ENCODE measurements at regions not wholly inside any gene's neighbourhood (a gene's known extent, or its start where the extent isn't known, plus 50 kb on each side); places are given as distances from the start of the nearest gene placed in this dataset.

GRCh38 chr1:94677087-94677486 lies 135.5 kb upstream of the F3 start:
- no peak overlapping the region for H2AK9ac ChIP-seq (replicated peaks; ENCODE audit: low read depth, low read length, poor library complexity)
- no peak for TF ChIP-seq USF2 (IDR thresholded peaks at IDR 0.05; ENCODE audit: low read depth, low read length)
- TF ChIP-seq ELK1 (IDR thresholded peaks at IDR 0.05; ENCODE audit: borderline replicate concordance, low read depth, low read length) = no peak
- peak; percentile 66; the same call in 1 of the 2 replicates for TF ChIP-seq MAFK (IDR thresholded peaks at IDR 0.05; ENCODE audit: low read depth, low read length)
- no peaks in the 10 kb centered on the region for H3K36me3 ChIP-seq (ENCODE audit: control insufficient read depth, insufficient read depth, low read length)
- H3K4me3 ChIP-seq (ENCODE audit: insufficient read depth, low read depth, low read length) = no peak overlapping the region
- peak overlapping the region; percentile 30; the same call in 1 of the 2 replicates for H3K14ac ChIP-seq (replicated peaks; ENCODE audit: low read depth, low read length)
- peaks cover 17% of the 10 kb centered on the region for H3K9me1 ChIP-seq (ENCODE audit: insufficient read depth, low read length)
- H4K91ac ChIP-seq (ENCODE audit: insufficient read depth, low read depth, low read length) = peak overlapping the region; percentile 98
- H4K20me1 ChIP-seq (ENCODE audit: insufficient read depth, low read length) = no peaks in the 10 kb centered on the region
- CTCF ChIA-PET = no interaction called here
- no peak overlapping the region for H3K4me2 ChIP-seq (ENCODE audit: low read depth, low read length)
- H3K27ac ChIP-seq (ENCODE audit: insufficient read depth, low read length) = no peak overlapping the region
- POLR2A ChIA-PET (ENCODE audit: unreplicated experiment) = no interaction called here
- peak overlapping the region; percentile 84; the same call in 2 of the 3 replicates for H2BK15ac ChIP-seq (ENCODE audit: low read depth, low read length)
- 0 out of 4 replicates have a peak, but pooled peaks cover 0 to 7% of the 10 kb centered on the region in 2 experiments for H3K79me1 ChIP-seq (ENCODE audit: low read depth in 1 of 2, low read length in 2 of 2)
- dilution Hi-C loops (cut with HindIII; ENCODE audit: low sequenced_read_pairs, unreplicated experiment) (no loop called here), intact Hi-C loops (cut with micrococcal nuclease) (loop anchor here (5.0 kb wide), 1 partner anchor 135 kb away; the partner anchor contains the start of gene F3), in situ Hi-C loops (cut with MboI; ENCODE audit: low sequenced_read_pairs) (no loop called here)
- peak overlapping the region; percentile 99 for H2BK120ac ChIP-seq (ENCODE audit: low read depth, low read length)
- H2BK20ac ChIP-seq (ENCODE audit: low read depth, low read length) = peak overlapping the region; percentile 72
- H3K9me3 ChIP-seq (ENCODE audit: control insufficient read depth, insufficient read depth, low read length) = no peaks in the 10 kb centered on the region
- peak overlapping the region; percentile 57; the same call in 1 of the 2 replicates for H3K18ac ChIP-seq (ENCODE audit: low read depth, low read length)
- H3K23ac ChIP-seq (ENCODE audit: low read depth, low read length) = no peak overlapping the region
- H2BK5ac ChIP-seq (ENCODE audit: low read depth, low read length, poor library complexity, severe bottlenecking) = peak overlapping the region; percentile 44
- H2AK5ac ChIP-seq (ENCODE audit: low read depth, low read length) = peak overlapping the region; percentile 93
- no peak overlapping the region for H2AFZ ChIP-seq (replicated peaks; ENCODE audit: low read length, poor library complexity)
- no peak overlapping the region for H3K56ac ChIP-seq (ENCODE audit: extremely low read depth, insufficient read depth, low read length)
- no CpG with 5 or more reads among the region's 5 CpGs for WGBS, 2 experiments (ENCODE audit: extremely low coverage in 2 of 2, insufficient read length in 1 of 2)
- H4K8ac ChIP-seq (ENCODE audit: low read depth in 2 of 2, low read length in 2 of 2) = peak overlapping the region in 1 of 2 experiments; percentile 38; a peak in 2 of 4 replicates
- peak overlapping the region; percentile 66; the same call in 1 of the 2 replicates for H4K5ac ChIP-seq (ENCODE audit: low read depth, low read length)
- no peak for DNase-seq
- peaks cover 10% of the 10 kb centered on the region for H3K4me1 ChIP-seq (ENCODE audit: control insufficient read depth, insufficient read depth, low read length)
- no peak for ATAC-seq (ENCODE audit: low read depth)
- no peaks in the 10 kb centered on the region for H3K27me3 ChIP-seq (ENCODE audit: control insufficient read depth, insufficient read depth, low read length)
- no peak overlapping the region for H3K9ac ChIP-seq (ENCODE audit: low read depth, low read length)
- no TSS peak for BruUV-seq (replicated peaks)
- peak overlapping the region; percentile 98 for H3K4ac ChIP-seq (ENCODE audit: low read depth, low read length)
